ENCODE measurements at regions not wholly inside any gene's neighbourhood (a gene's known extent, or its start where the extent isn't known, plus 50 kb on each side); places are given as distances from the start of the nearest gene placed in this dataset.

GRCh38 chr17:14616528-14616927 lies 315.6 kb downstream of the HS3ST3B1 start:
- Histone ChIP-seq H3K27ac (ENCODE audit: extremely low read depth, low read depth, low read length) (no peak overlapping the region), H2AFZ (ENCODE audit: low read depth, low read length) (no peak overlapping the region), H3K79me2 (ENCODE audit: control insufficient read depth, insufficient read depth, low read length) (no peaks in the 10 kb centered on the region), H4K20me1 (replicated peaks; ENCODE audit: control insufficient read depth, insufficient read depth, low read length) (no peaks in the 10 kb centered on the region), H3K4me3 (no peak overlapping the region), H3K4me2 (ENCODE audit: insufficient read depth, low read length) (no peak overlapping the region), H3K27me3 (ENCODE audit: control insufficient read depth in 2 of 2, insufficient read depth in 2 of 2, low read length in 2 of 2) (no peaks in the 10 kb centered on the region), H3K9me3 (replicated peaks; ENCODE audit: control insufficient read depth, insufficient read depth, low read depth, low read length) (no peaks in the 10 kb centered on the region), H3K9ac (ENCODE audit: insufficient read depth in 1 of 2, low read depth in 2 of 2, low read length in 2 of 2) (no peak overlapping the region), H3K36me3 (ENCODE audit: control insufficient read depth, insufficient read depth, low read length) (no peaks in the 10 kb centered on the region), H3K9me1 (ENCODE audit: control insufficient read depth, insufficient read depth, low read length) (no peaks in the 10 kb centered on the region), H3K4me1 (replicated peaks in 1 of 2; ENCODE audit: control insufficient read depth in 2 of 2, insufficient read depth in 2 of 2, low read length in 2 of 2) (no peaks in the 10 kb centered on the region)
- ChIA-PET POLR2A (no interaction called here), CTCF (ENCODE audit: low intra/inter-chr PET ratio) (no interaction called here)
- no peak for ATAC-seq
- WGBS (ENCODE audit: insufficient coverage, low coverage, missing lambda C conversion rate): 0% methylated on average over 2 of the region's 2 CpGs
- no peak for TF ChIP-seq NFRKB (IDR thresholded peaks at IDR 0.05; ENCODE audit: low read depth)
- no TSS peak for BruUV-seq (replicated peaks)
- FAIRE-seq: no peak
- in situ Hi-C loops (cut with MboI): no loop called here
- intact Hi-C loops (cut with micrococcal nuclease): no loop called here
- no peak for DNase-seq (ENCODE audit: extremely low read depth in 1 of 4, low spot score in 3 of 4)

DNA sequence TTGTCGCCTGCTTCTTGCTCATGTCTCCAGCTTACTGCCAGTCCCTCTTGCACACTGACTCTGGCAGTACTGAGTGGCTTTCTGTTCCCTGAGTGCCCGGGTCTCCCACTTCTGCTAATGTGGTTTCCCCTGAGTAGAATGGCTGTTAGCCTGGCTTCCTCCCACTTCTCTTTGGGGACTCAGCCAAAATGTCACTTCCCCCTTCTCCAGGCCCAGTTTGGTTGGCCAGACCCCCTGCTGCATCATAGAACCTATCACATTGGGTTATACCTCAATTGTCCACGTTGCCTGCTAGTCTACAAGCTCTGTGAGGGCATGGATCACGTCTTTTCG lies 304.4 kb downstream of the HS3ST3B1 start:
- no peaks in the 10 kb centered on the region for H3K9me3 ChIP-seq (replicated peaks; ENCODE audit: control insufficient read depth, insufficient read depth, low read depth, low read length)
- TF ChIP-seq STAT5B (CRISPR knock-in tag; IDR thresholded peaks at IDR 0.05) (no peak), TAF1 (IDR thresholded peaks at IDR 0.05; ENCODE audit: control insufficient read depth, extremely low read depth, insufficient read depth, low read length, severe bottlenecking) (no peak), ZNF583 (CRISPR knock-in tag; IDR thresholded peaks at IDR 0.05) (no peak), ZNF778 (CRISPR knock-in tag; IDR thresholded peaks at IDR 0.05) (no peak), TCF15 (CRISPR knock-in tag; IDR thresholded peaks at IDR 0.05) (no peak), SIN3B (IDR thresholded peaks at IDR 0.05; ENCODE audit: low read depth) (no peak), ZC3H8 (IDR thresholded peaks at IDR 0.05) (no peak), IRF2 (CRISPR knock-in tag; IDR thresholded peaks at IDR 0.05) (no peak), SMARCC2 (IDR thresholded peaks at IDR 0.05; ENCODE audit: low read depth) (no peak), ZNF707 (CRISPR knock-in tag; conservative IDR thresholded peaks at IDR 0.05) (no peak)
- TF ChIP-seq, protein P1, sequence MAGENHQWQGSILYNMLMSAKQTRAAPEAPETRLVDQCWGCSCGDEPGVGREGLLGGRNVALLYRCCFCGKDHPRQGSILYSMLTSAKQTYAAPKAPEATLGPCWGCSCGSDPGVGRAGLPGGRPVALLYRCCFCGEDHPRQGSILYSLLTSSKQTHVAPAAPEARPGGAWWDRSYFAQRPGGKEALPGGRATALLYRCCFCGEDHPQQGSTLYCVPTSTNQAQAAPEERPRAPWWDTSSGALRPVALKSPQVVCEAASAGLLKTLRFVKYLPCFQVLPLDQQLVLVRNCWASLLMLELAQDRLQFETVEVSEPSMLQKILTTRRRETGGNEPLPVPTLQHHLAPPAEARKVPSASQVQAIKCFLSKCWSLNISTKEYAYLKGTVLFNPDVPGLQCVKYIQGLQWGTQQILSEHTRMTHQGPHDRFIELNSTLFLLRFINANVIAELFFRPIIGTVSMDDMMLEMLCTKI (IDR thresholded peaks at IDR 0.05; ENCODE audit: partially characterized antibody): no peak
- ATAC-seq: no peak
- H3K4me3 ChIP-seq: no peak overlapping the region
- no peak overlapping the region for H2AFZ ChIP-seq (ENCODE audit: low read depth, low read length)
- H3K9ac ChIP-seq (ENCODE audit: insufficient read depth in 1 of 2, low read depth in 2 of 2, low read length in 2 of 2): no peak overlapping the region
- H3K4me2 ChIP-seq (ENCODE audit: insufficient read depth, low read length): no peak overlapping the region
- intact Hi-C loops (cut with micrococcal nuclease) (no loop called here), in situ Hi-C loops (cut with MboI) (no loop called here)
- no peak for FAIRE-seq
- no peaks in the 10 kb centered on the region for H3K79me2 ChIP-seq (ENCODE audit: control insufficient read depth, insufficient read depth, low read length)
- DNase-seq (ENCODE audit: extremely low read depth in 1 of 4, low spot score in 3 of 4): no peak
- H4K20me1 ChIP-seq (replicated peaks; ENCODE audit: control insufficient read depth, insufficient read depth, low read length): no peaks in the 10 kb centered on the region
- 6% methylated on average over 5 of the region's 5 CpGs for WGBS (ENCODE audit: insufficient coverage, low coverage, missing lambda C conversion rate)
- no TSS peak for BruUV-seq (replicated peaks)
- ChIA-PET POLR2A (no interaction called here), CTCF (ENCODE audit: low intra/inter-chr PET ratio) (no interaction called here)
- no peak overlapping the region for H3K27ac ChIP-seq (ENCODE audit: extremely low read depth, low read depth, low read length)
- H3K27me3 ChIP-seq (ENCODE audit: control insufficient read depth in 2 of 2, insufficient read depth in 2 of 2, low read length in 2 of 2): no peaks in the 10 kb centered on the region
- no peaks in the 10 kb centered on the region for H3K4me1 ChIP-seq (replicated peaks in 1 of 2; ENCODE audit: control insufficient read depth in 2 of 2, insufficient read depth in 2 of 2, low read length in 2 of 2)
- H3K9me1 ChIP-seq (ENCODE audit: control insufficient read depth, insufficient read depth, low read length): no peaks in the 10 kb centered on the region
- no peaks in the 10 kb centered on the region for H3K36me3 ChIP-seq (ENCODE audit: control insufficient read depth, insufficient read depth, low read length)
